IgD-negative memory B cell (primary cell): ENCODE measurements at regions not wholly inside any gene's neighbourhood (a gene's known extent, or its start where the extent isn't known, plus 50 kb on each side); places are given as distances from the start of the nearest gene placed in this dataset.
"Not testable (repeated sequence)": the region's sequence is repeated elsewhere in the genome, so short reads cannot be mapped to it uniquely, and the experiment has no call there.

Source experiments
- H3K27ac Mint-ChIP-seq, 3 donors: one replicate each; pipeline ENCODE4 v1.8.0; 2020 to 2022; ENCODE audit warnings: mild to moderate bottlenecking in 3 of 3, mixed read lengths in 3 of 3, moderate library complexity in 1 of 3
- H3K27me3 Mint-ChIP-seq: one replicate; pipeline ENCODE4 v1.8.0; 2021; ENCODE audit warnings: mixed read lengths
- H3K36me3 Mint-ChIP-seq: one replicate; pipeline ENCODE4 v1.8.0; 2020; ENCODE audit warnings: mild to moderate bottlenecking, mixed read lengths
- H3K4me1 Mint-ChIP-seq, 3 donors: one replicate each; pipeline ENCODE4 v1.8.0; 2020 to 2022; ENCODE audit warnings: mixed read lengths in 3 of 3, mild to moderate bottlenecking in 1 of 3
- H3K4me3 Mint-ChIP-seq, 4 donors: one replicate each; pipeline ENCODE4 v1.8.0; 2020 to 2022; ENCODE audit warnings: mild to moderate bottlenecking in 4 of 4, mixed read lengths in 4 of 4, moderate library complexity in 3 of 4
- H3K9me3 Mint-ChIP-seq, 3 donors: one replicate each; pipeline ENCODE4 v1.8.0; 2020 to 2021; ENCODE audit warnings: mixed read lengths in 3 of 3, mild to moderate bottlenecking in 1 of 3

- H3K36me3 Mint-ChIP-seq, result peaks cover 2% of the 10 kb centered on the region
- H3K27me3 Mint-ChIP-seq, result peaks cover 2% of the 10 kb centered on the region
- no peaks in the 10 kb centered on the region for H3K4me1 Mint-ChIP-seq
- H3K4me3 Mint-ChIP-seq, result no peak overlapping the region
- H3K9me3 Mint-ChIP-seq, result peaks cover 1 to 12% (median 6%) of the 10 kb centered on the region in 3 donors
- no peak overlapping the region for H3K27ac Mint-ChIP-seq
Observed at GRCh38 chr5:115709585-115709984, 83.7 kb upstream of the TMED7 start.

- no peak overlapping the region for H3K27ac Mint-ChIP-seq
- H3K4me1 Mint-ChIP-seq, result no peaks in the 10 kb centered on the region
- H3K36me3 Mint-ChIP-seq, result peaks cover 2% of the 10 kb centered on the region
- H3K4me3 Mint-ChIP-seq, result no peak overlapping the region
- H3K27me3 Mint-ChIP-seq, result peaks cover 2% of the 10 kb centered on the region
- peaks cover 1 to 12% (median 6%) of the 10 kb centered on the region in 3 donors for H3K9me3 Mint-ChIP-seq
Observed at GRCh38 chr5:115708819-115709477, 83.1 kb upstream of the TMED7 start.

- Mint-ChIP-seq H3K27me3 (no peaks in the 10 kb centered on the region), H3K27ac (no peak overlapping the region), H3K4me3 (no peak overlapping the region), H3K4me1 (no peaks in the 10 kb centered on the region), H3K36me3 (no peaks in the 10 kb centered on the region), H3K9me3 (peaks cover 0 to 2% (median 1%) of the 10 kb centered on the region in 3 donors)
Observed at GRCh38 chr5:115703514-115703913, 77.7 kb upstream of the TMED7 start.

GRCh38 chr5:115702025-115702424 lies 76.2 kb upstream of the TMED7 start:
- no peaks in the 10 kb centered on the region for H3K36me3 Mint-ChIP-seq
- peaks cover 0 to 2% (median 1%) of the 10 kb centered on the region in 3 donors for H3K9me3 Mint-ChIP-seq
- H3K4me1 Mint-ChIP-seq, result no peaks in the 10 kb centered on the region
- H3K27ac Mint-ChIP-seq, result no peak overlapping the region
- no peaks in the 10 kb centered on the region for H3K27me3 Mint-ChIP-seq
- no peak overlapping the region for H3K4me3 Mint-ChIP-seq

- no peaks in the 10 kb centered on the region for H3K4me1 Mint-ChIP-seq
- H3K27ac Mint-ChIP-seq, result no peak overlapping the region
- H3K4me3 Mint-ChIP-seq, result no peak overlapping the region
- peaks cover 2% of the 10 kb centered on the region for H3K27me3 Mint-ChIP-seq
- no peaks in the 10 kb centered on the region for H3K36me3 Mint-ChIP-seq
- H3K9me3 Mint-ChIP-seq, result peaks cover 0 to 2% (median 1%) of the 10 kb centered on the region in 3 donors
Observed at GRCh38 chr5:115699967-115700366, 74.1 kb upstream of the TMED7 start.

GRCh38 chr5:115696141-115696650 lies 70.4 kb upstream of the TMED7 start:
- no peaks in the 10 kb centered on the region for H3K36me3 Mint-ChIP-seq
- H3K27ac Mint-ChIP-seq, result no peak overlapping the region
- H3K4me1 Mint-ChIP-seq, result no peaks in the 10 kb centered on the region
- H3K4me3 Mint-ChIP-seq, result no peak overlapping the region
- peaks cover 5% of the 10 kb centered on the region for H3K27me3 Mint-ChIP-seq
- peaks cover 0 to 5% (median 0%) of the 10 kb centered on the region in 3 donors for H3K9me3 Mint-ChIP-seq

DNA sequence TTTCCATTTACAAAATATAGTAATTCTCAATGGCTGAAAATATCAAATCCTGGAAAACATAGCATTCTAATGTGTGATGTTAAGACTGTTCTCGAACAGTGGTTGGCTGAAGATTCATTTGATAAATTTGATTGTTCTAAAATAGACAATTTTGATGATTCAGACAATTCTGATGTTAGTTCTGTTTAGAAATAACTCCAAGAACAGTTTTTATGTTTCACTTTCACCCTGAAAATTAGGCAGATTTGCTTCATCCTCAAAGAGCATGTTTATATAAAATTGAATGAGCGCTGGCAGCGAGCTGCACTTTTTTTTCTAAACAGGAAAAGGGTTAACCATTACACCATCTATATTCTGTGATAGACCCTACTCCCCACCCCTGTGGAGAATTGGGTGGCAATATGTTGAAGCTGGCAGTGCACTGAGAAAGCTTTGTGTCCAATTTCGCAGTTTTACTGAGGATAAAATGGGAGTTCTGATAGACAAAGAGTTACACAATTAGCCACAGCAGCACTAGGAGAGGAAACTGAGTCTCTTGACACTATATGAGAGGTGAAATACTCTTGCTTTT lies 69.6 kb upstream of the TMED7 start:
- H3K4me1 Mint-ChIP-seq, result no peaks in the 10 kb centered on the region
- peaks cover 0 to 5% (median 0%) of the 10 kb centered on the region in 3 donors for H3K9me3 Mint-ChIP-seq
- no peak overlapping the region for H3K4me3 Mint-ChIP-seq
- no peak overlapping the region for H3K27ac Mint-ChIP-seq
- H3K27me3 Mint-ChIP-seq, result peaks cover 5% of the 10 kb centered on the region
- no peaks in the 10 kb centered on the region for H3K36me3 Mint-ChIP-seq

- not testable (repeated sequence) for H3K4me1 Mint-ChIP-seq, H3K27me3 Mint-ChIP-seq, H3K4me3 Mint-ChIP-seq, H3K36me3 Mint-ChIP-seq, H3K9me3 Mint-ChIP-seq, H3K27ac Mint-ChIP-seq
Observed at GRCh38 chr5:115691814-115692213, 66.0 kb upstream of the TMED7 start.

- H3K36me3 Mint-ChIP-seq, result no peaks in the 10 kb centered on the region
- no peak overlapping the region for H3K4me3 Mint-ChIP-seq
Observed at GRCh38 chr5:115686738-115687074, 60.9 kb upstream of the TMED7 start.

GRCh38 chr5:115686051-115686737 lies 60.4 kb upstream of the TMED7 start:
- peaks cover under 1% of the 10 kb centered on the region for H3K27me3 Mint-ChIP-seq
- no peak overlapping the region for H3K4me3 Mint-ChIP-seq
- no peaks in the 10 kb centered on the region for H3K36me3 Mint-ChIP-seq
- no peaks in the 10 kb centered on the region for H3K4me1 Mint-ChIP-seq
- no peak overlapping the region for H3K27ac Mint-ChIP-seq
- H3K9me3 Mint-ChIP-seq, result peaks cover 0 to 3% (median 1%) of the 10 kb centered on the region in 3 donors

More at GRCh38 chr5:115686738-115687074, 60.9 kb upstream of the TMED7 start:
- H3K27ac Mint-ChIP-seq, result no peak overlapping the region
- H3K4me1 Mint-ChIP-seq, result no peaks in the 10 kb centered on the region
- peaks cover 0 to 3% (median 1%) of the 10 kb centered on the region in 3 donors for H3K9me3 Mint-ChIP-seq
- H3K27me3 Mint-ChIP-seq, result peaks cover 2% of the 10 kb centered on the region

- Mint-ChIP-seq H3K4me3 (no peak overlapping the region), H3K36me3 (no peaks in the 10 kb centered on the region), H3K27me3 (peaks cover 2% of the 10 kb centered on the region), H3K9me3 (peaks cover 0 to 3% (median 1%) of the 10 kb centered on the region in 3 donors), H3K4me1 (no peaks in the 10 kb centered on the region), H3K27ac (no peak overlapping the region)
Observed at GRCh38 chr5:115685490-115685889, 59.7 kb upstream of the TMED7 start.

- H3K27ac Mint-ChIP-seq, result no peak overlapping the region
- H3K4me3 Mint-ChIP-seq, result no peak overlapping the region
- H3K27me3 Mint-ChIP-seq, result peaks cover 2% of the 10 kb centered on the region
- peaks cover 0 to 3% (median 0%) of the 10 kb centered on the region in 3 donors for H3K9me3 Mint-ChIP-seq
- H3K36me3 Mint-ChIP-seq, result no peaks in the 10 kb centered on the region
- no peaks in the 10 kb centered on the region for H3K4me1 Mint-ChIP-seq
Observed at GRCh38 chr5:115684513-115685037, 58.7 kb upstream of the TMED7 start.

GRCh38 chr5:115683081-115683480 lies 57.2 kb upstream of the TMED7 start:
- H3K27me3 Mint-ChIP-seq, result peaks cover 2% of the 10 kb centered on the region
- no peaks in the 10 kb centered on the region for H3K4me1 Mint-ChIP-seq
- H3K27ac Mint-ChIP-seq, result no peak overlapping the region
- H3K36me3 Mint-ChIP-seq, result no peaks in the 10 kb centered on the region
- H3K9me3 Mint-ChIP-seq, result peaks cover 0 to 3% (median 0%) of the 10 kb centered on the region in 3 donors
- no peak overlapping the region for H3K4me3 Mint-ChIP-seq
